K562 (cell line): ENCODE measurements at regions not wholly inside any gene's neighbourhood (a gene's known extent, or its start where the extent isn't known, plus 50 kb on each side); places are given as distances from the start of the nearest gene placed in this dataset.

Experiments
- ATAC-seq: fragments of 200-7000 bp; cut with Tn5 transposase; 3 replicates; pipeline ENCODE4 v1.9.1; 2020; ENCODE audit warnings: moderate library complexity
- BruUV-seq: library from RNA; stranded (reverse); fragments of 400-500 nt; replicated peaks from 2 replicates; lab custom pipeline; 2021; lab: Mats Ljungman, UMichigan
- CTCF ChIA-PET: fragments of 300-600 bp; formaldehyde crosslinking; extraction: SDS; loops from one replicate; lab custom pipeline; 2021; ENCODE audit warnings: low intra/inter-chr PET ratio; lab: Yijun Ruan, JAX
- POLR2A ChIA-PET: fragments of 300-600, 350-650 bp; sonication (Branson Sonifier 250); formaldehyde crosslinking; extraction: SDS; loops from one replicate; lab custom pipeline; 2021; ENCODE audit warnings: antibody characterized with exemption, inconsistent platforms; lab: Yijun Ruan, JAX
- DNase-seq, 4 experiments: peaks; one replicate each; pipeline versions ENCODE4 v3.0.0 to v3.0.0-alpha.2; 2011 to 2018; ENCODE audit warnings: low spot score in 3 of 4, mixed read lengths in 3 of 4; ENCODE audit errors: extremely low read depth in 1 of 4
- FAIRE-seq: peaks from 2 replicates; lab custom pipeline; 2011; peaks lifted over from hg19 to GRCh38; lab: Jason Lieb, UNC
- H2AFZ ChIP-seq: 2 replicates; pipeline ENCODE4 v1.6.0; 2011; ENCODE audit warnings: low read depth, low read length, control low read depth, inconsistent platforms
- H3K27ac ChIP-seq: fragments of 200-600 bp; 3 replicates; pipeline ENCODE4 v1.8.0; 2011; ENCODE audit warnings: low read depth, mild to moderate bottlenecking, control low read depth, inconsistent platforms, low read length, moderate library complexity, mixed read lengths; ENCODE audit errors: extremely low read depth
- H3K27me3 ChIP-seq, 2 experiments: fragments of 300-600 bp in 1 of 2; 2 replicates in 1 of 2; 3 replicates in 1 of 2; pipeline versions ENCODE4 v1.6.0 to v1.8.0; 2011; ENCODE audit warnings: inconsistent platforms in 2 of 2, low read length in 2 of 2, mild to moderate bottlenecking in 1 of 2, mixed read lengths in 1 of 2, moderate library complexity in 1 of 2; ENCODE audit not compliant: control insufficient read depth in 2 of 2, insufficient read depth in 2 of 2
- H3K36me3 ChIP-seq: fragments of 300-600 bp; 3 replicates; pipeline ENCODE4 v1.8.0; 2011; ENCODE audit warnings: mild to moderate bottlenecking, low read length, inconsistent platforms; ENCODE audit not compliant: control insufficient read depth, insufficient read depth
- H3K4me1 ChIP-seq, 2 experiments: fragments of 200-600 bp in 1 of 2; replicated peaks in 1 of 2; 2 replicates in 1 of 2; 3 replicates in 1 of 2; pipeline versions ENCODE4 v1.5.1 to v1.8.0; 2011; ENCODE audit warnings: inconsistent platforms in 2 of 2, low read length in 2 of 2, mild to moderate bottlenecking in 1 of 2, mixed read lengths in 1 of 2, moderate library complexity in 1 of 2; ENCODE audit not compliant: control insufficient read depth in 2 of 2, insufficient read depth in 2 of 2
- H3K4me2 ChIP-seq: 2 replicates; pipeline ENCODE4 v1.6.1; 2011; ENCODE audit warnings: low read length, control low read depth, inconsistent platforms, mixed read lengths; ENCODE audit not compliant: insufficient read depth
- H3K4me3 ChIP-seq: fragments of 200-600 bp; sonication (generic), shearing (Covaris generic); 2 replicates; pipeline ENCODE4 v1.5.1; 2016; ENCODE audit warnings: control low read depth, inconsistent platforms
- H3K79me2 ChIP-seq: fragments of 200-600 bp; 3 replicates; pipeline ENCODE4 v1.8.0; 2011; ENCODE audit warnings: low read length, inconsistent platforms; ENCODE audit not compliant: control insufficient read depth, insufficient read depth
- H3K9ac ChIP-seq, 2 experiments: 2 replicates each; pipeline versions ENCODE4 v1.6.0 to v1.6.1; 2011; ENCODE audit warnings: low read depth in 2 of 2, low read length in 2 of 2, control low read depth in 1 of 2, inconsistent platforms in 1 of 2, mild to moderate bottlenecking in 1 of 2, mixed read lengths in 1 of 2; ENCODE audit not compliant: insufficient read depth in 1 of 2
- H3K9me1 ChIP-seq: one replicate; pipeline ENCODE4 v1.6.0; 2011; ENCODE audit warnings: inconsistent platforms, mild to moderate bottlenecking, low read length, moderate library complexity; ENCODE audit not compliant: control insufficient read depth, insufficient read depth
- H3K9me3 ChIP-seq: replicated peaks from 2 replicates; pipeline ENCODE4 v1.5.1; 2011; ENCODE audit warnings: low read depth, low read length, inconsistent platforms; ENCODE audit not compliant: control insufficient read depth, insufficient read depth
- H4K20me1 ChIP-seq: replicated peaks from 2 replicates; pipeline ENCODE4 v1.6.1; 2011; ENCODE audit warnings: low read length, inconsistent platforms, mixed read lengths; ENCODE audit not compliant: control insufficient read depth, insufficient read depth
- ELF4 ChIP-seq: fragments of 450-650 bp; formaldehyde crosslinking; IDR thresholded peaks from 2 replicates; pipeline ENCODE4 v1.4.0; 2022; ENCODE audit warnings: missing genetic modification characterization
- FOXP4 ChIP-seq: sonication (generic); formaldehyde crosslinking; IDR thresholded peaks from 2 replicates; pipeline ENCODE4 v1.8.0; 2022; ENCODE audit warnings: mild to moderate bottlenecking, missing genetic modification reagents, borderline replicate concordance
- MAFG ChIP-seq: fragments of 450-650 bp; conservative IDR thresholded peaks from 2 replicates; pipeline ENCODE4 v1.6.1; 2016; ENCODE audit warnings: missing genetic modification characterization, missing compliant biosample characterization
- NFYB ChIP-seq: IDR thresholded peaks from 2 replicates; pipeline ENCODE4 v1.6.1; 2011; ENCODE audit warnings: mild to moderate bottlenecking, moderate library complexity; ENCODE audit not compliant: insufficient read length; ENCODE audit errors: extremely low read depth
- TCFL5 ChIP-seq: fragments of 250-450 bp; sonication (Bioruptor Pico); conservative IDR thresholded peaks from 2 replicates; pipeline ENCODE4 v1.6.1; 2021; ENCODE audit warnings: mild to moderate bottlenecking, moderate library complexity, matching md5 sums
- XRCC4 ChIP-seq: IDR thresholded peaks from one replicate; pipeline ENCODE4 v1.6.1; 2011; ENCODE audit not compliant: insufficient read depth, insufficient read length; ENCODE audit errors: extremely low read depth
- ZBTB26 ChIP-seq: fragments of 450-650 bp; formaldehyde crosslinking; IDR thresholded peaks from 2 replicates; pipeline ENCODE4 v1.4.0; 2022; ENCODE audit warnings: missing genetic modification characterization
- ZNF133 ChIP-seq: fragments of 250-450 bp; sonication (Bioruptor Pico); IDR thresholded peaks from 2 replicates; pipeline ENCODE4 v1.4.0; 2020; ENCODE audit warnings: mild to moderate bottlenecking
- ZNF696 ChIP-seq: fragments of 250-450 bp; sonication (Bioruptor Pico); conservative IDR thresholded peaks from 2 replicates; pipeline ENCODE4 v1.4.0; 2020; ENCODE audit warnings: mild to moderate bottlenecking, moderate library complexity
- WGBS: fragments of 100-300 bp; shearing (Covaris generic); methylation state at CpG from one replicate; pipeline ENCODE4 v1.1.6; 2016; ENCODE audit warnings: low coverage, mixed read lengths; ENCODE audit not compliant: insufficient coverage; ENCODE audit errors: missing lambda C conversion rate; 5-methylcytosine and 5-hydroxymethylcytosine counted together
- in situ Hi-C: fragments of 300-500 bp; cut with MboI; formaldehyde crosslinking; loops from 4 replicates; pipeline ENCODE4 v1.15.0; 2018; ENCODE audit warnings: inconsistent platforms, mixed read lengths
- intact Hi-C: fragments of 100-400 bp; cut with micrococcal nuclease; formaldehyde crosslinking; loops from 2 replicates; pipeline ENCODE4 v1.14.2; 2022

GRCh38 chr2:180255981-180256380, 248.9 kb upstream of the CWC22 start:
- DNase-seq (no peak), ATAC-seq (no peak), FAIRE-seq (no peak)
- intact Hi-C loops, result no loop called here
- in situ Hi-C loops, result no loop called here
- no peaks in the 10 kb centered on the region for H3K27me3 ChIP-seq
- ChIA-PET POLR2A (no interaction called here), CTCF (no interaction called here)
- no peak overlapping the region for H3K27ac ChIP-seq
- H3K4me1 ChIP-seq, result no peaks in the 10 kb centered on the region
- BruUV-seq, result no TSS peak
- no peak overlapping the region for H2AFZ ChIP-seq
- 5% methylated on average over 1 of the region's 1 CpG for WGBS
- TF ChIP-seq ELF4 (CRISPR knock-in tag) (no peak), ZBTB26 (CRISPR knock-in tag) (no peak), NFYB (no peak), ZNF696 (CRISPR knock-in tag) (no peak), MAFG (tag) (no peak), ZNF133 (CRISPR knock-in tag) (no peak), XRCC4 (no peak), TCFL5 (no peak), FOXP4 (CRISPR knock-in tag) (no peak)
- H3K4me2 ChIP-seq, result no peak overlapping the region
- H3K79me2 ChIP-seq, result no peaks in the 10 kb centered on the region
- no peak overlapping the region for H3K9ac ChIP-seq
- no peaks in the 10 kb centered on the region for H3K36me3 ChIP-seq
- no peaks in the 10 kb centered on the region for H3K9me1 ChIP-seq
- H3K4me3 ChIP-seq, result no peak overlapping the region
- no peaks in the 10 kb centered on the region for H4K20me1 ChIP-seq
- no peaks in the 10 kb centered on the region; the same call in 1 of the 2 replicates for H3K9me3 ChIP-seq
